Activated naive CD8-positive, alpha-beta T cell treated with anti-CD3 and anti-CD28 coated beads, Interleukin-2, amount 10 ng/mL, durations not matched to agents 7 days and 5 days (primary cell): ENCODE measurements at regions not wholly inside any gene's neighbourhood (a gene's known extent, or its start where the extent isn't known, plus 50 kb on each side); places are given as distances from the start of the nearest gene placed in this dataset.

ENCODE experiments used
- ATAC-seq: fragments of 150-1000 bp; cut with Tn5 transposase; one replicate; pipeline ENCODE4 v1.10.0; 2021; ENCODE audit warnings: low read depth, moderate library complexity
- POLR2A ChIA-PET: fragments of 350-600 bp; sonication (Branson Sonifier 250); formaldehyde crosslinking; loops from one replicate; lab custom pipeline; 2021; ENCODE audit warnings: antibody characterized with exemption; lab: Charles Lee
- DNase-seq: peaks from one replicate; pipeline ENCODE4 v3.0.0; 2021
- H3K27ac Mint-ChIP-seq: one replicate; pipeline ENCODE4 v1.8.0; 2022; ENCODE audit warnings: mild to moderate bottlenecking, mixed read lengths
- H3K27me3 Mint-ChIP-seq: one replicate; pipeline ENCODE4 v1.8.0; 2022; ENCODE audit warnings: mild to moderate bottlenecking, moderate library complexity, mixed read lengths
- H3K36me3 Mint-ChIP-seq: one replicate; pipeline ENCODE4 v1.8.0; 2021; ENCODE audit warnings: mild to moderate bottlenecking, mixed read lengths
- H3K4me1 Mint-ChIP-seq: one replicate; pipeline ENCODE4 v1.8.0; 2021; ENCODE audit warnings: mixed read lengths
- H3K4me3 Mint-ChIP-seq: one replicate; pipeline ENCODE4 v1.8.0; 2022; ENCODE audit warnings: mild to moderate bottlenecking, moderate library complexity, mixed read lengths
- H3K9me3 Mint-ChIP-seq: one replicate; pipeline ENCODE4 v1.8.0; 2021; ENCODE audit warnings: mixed read lengths

DNA sequence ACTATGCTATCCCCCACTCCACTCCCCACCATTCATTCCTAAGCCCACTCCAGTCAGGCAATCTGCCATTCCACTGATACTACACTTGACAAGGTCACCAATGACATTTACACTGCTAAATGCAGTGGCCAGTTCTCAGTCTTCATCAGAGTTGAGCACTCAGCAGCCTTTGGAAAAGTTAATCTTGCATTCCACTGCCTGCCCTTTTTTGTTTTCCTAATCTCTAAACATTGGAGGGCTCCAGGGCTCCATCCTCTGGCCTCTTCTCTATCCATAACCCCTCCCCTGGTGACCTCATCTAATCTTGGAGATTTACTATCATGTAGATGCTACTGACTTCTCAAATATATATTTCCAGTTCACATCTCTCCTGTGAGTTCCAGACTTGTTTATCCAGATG is 70.9 kb upstream of the S1PR1 start:
- no peak overlapping the region for H3K4me3 Mint-ChIP-seq
- H3K27me3 Mint-ChIP-seq: no peaks in the 10 kb centered on the region
- DNase-seq (no peak), ATAC-seq (no peak)
- H3K9me3 Mint-ChIP-seq: peaks cover 3% of the 10 kb centered on the region
- peaks cover 12% of the 10 kb centered on the region for H3K4me1 Mint-ChIP-seq
- POLR2A ChIA-PET: no interaction called here
- no peak overlapping the region for H3K27ac Mint-ChIP-seq
- H3K36me3 Mint-ChIP-seq: peaks cover 8% of the 10 kb centered on the region

GRCh38 chr1:101165532-101165931 is 71.3 kb upstream of the S1PR1 start:
- Mint-ChIP-seq H3K27me3 (no peaks in the 10 kb centered on the region), H3K4me3 (no peak overlapping the region), H3K9me3 (peaks cover 6% of the 10 kb centered on the region), H3K4me1 (peaks cover 12% of the 10 kb centered on the region), H3K36me3 (peaks cover 12% of the 10 kb centered on the region), H3K27ac (no peak overlapping the region)
- no peak for DNase-seq
- POLR2A ChIA-PET: no interaction called here
- no peak for ATAC-seq

DNA sequence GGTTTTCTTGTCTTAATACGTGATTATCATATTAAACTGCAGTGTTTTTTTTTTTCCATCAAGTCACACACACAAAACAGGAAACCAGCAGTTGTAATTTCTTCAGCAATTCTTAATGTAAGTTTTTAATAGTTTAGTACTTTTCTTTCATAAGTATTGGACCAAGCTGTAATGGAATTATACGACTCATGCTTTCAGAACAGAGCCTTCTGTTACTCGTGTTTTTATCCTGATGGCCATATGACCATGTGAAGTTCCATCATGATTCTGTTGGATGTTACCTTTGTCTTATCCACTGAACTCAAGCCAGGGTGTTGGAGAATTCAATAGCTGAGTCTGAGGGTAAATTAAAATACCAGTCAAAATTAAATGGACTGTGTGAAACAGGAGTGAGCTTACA is 72.0 kb upstream of the S1PR1 start:
- POLR2A ChIA-PET: interaction anchor here (0.7 kb wide), 1 partner anchor 12 kb away, joined by 3 read pairs; no protein-coding TSS in a partner anchor
- no peak overlapping the region for H3K4me3 Mint-ChIP-seq
- H3K27ac Mint-ChIP-seq: no peak overlapping the region
- H3K4me1 Mint-ChIP-seq: peaks cover 12% of the 10 kb centered on the region
- ATAC-seq (no peak), DNase-seq (no peak)
- peaks cover 6% of the 10 kb centered on the region for H3K9me3 Mint-ChIP-seq
- H3K27me3 Mint-ChIP-seq: peaks cover 2% of the 10 kb centered on the region
- peaks cover 12% of the 10 kb centered on the region for H3K36me3 Mint-ChIP-seq

DNA sequence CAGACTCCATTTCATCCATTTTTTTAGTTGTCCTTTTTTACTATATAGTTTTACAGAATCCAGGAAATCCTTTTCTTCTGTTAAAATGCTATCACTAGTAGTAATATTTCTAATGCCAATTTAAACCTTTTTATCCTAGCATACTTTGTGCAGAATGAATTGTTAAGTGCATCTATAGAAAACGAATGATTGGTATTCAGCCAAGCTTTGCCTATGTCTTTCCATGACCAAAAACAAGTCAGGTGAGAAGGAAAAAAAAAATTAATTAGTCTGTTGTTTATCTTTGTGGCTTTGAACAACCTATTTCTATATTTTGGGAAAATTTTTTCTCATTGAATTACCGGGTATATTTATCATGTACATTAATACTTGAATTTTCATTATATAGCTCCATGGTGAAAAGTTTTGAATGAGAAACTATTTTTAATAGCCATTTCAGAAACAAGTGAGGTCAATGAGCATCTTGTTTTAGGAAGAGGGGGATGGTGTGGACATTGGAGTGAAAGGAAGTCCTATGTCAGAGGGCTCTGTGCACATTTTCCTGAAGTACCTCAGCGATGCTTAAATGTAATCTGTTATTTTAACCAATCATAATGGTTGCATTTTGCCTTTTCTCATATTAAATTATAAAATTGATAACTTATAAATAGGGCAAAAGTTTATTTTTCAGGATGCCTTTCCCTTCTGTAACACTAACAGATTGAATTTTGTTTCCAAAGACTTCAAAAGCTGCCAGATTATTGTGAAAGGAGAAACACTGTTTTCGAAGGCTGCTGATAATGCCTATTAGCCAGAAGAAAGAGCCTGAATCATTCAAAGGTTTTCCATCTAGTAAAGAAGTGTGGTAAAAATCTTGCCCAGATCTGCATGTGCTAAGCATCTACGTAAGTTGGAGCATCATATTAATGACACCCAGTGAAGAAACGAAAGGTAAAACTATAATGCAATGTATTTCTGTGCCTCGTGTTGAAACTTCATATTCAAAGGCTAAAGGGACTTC is 73.8 kb upstream of the S1PR1 start:
- H3K4me3 Mint-ChIP-seq: no peak overlapping the region
- POLR2A ChIA-PET: no interaction called here
- no peak for ATAC-seq
- no peak for DNase-seq
- peaks cover 10% of the 10 kb centered on the region for H3K9me3 Mint-ChIP-seq
- no peak overlapping the region for H3K27ac Mint-ChIP-seq
- H3K36me3 Mint-ChIP-seq: peaks cover 18% of the 10 kb centered on the region
- H3K27me3 Mint-ChIP-seq: peaks cover 2% of the 10 kb centered on the region
- peaks cover 13% of the 10 kb centered on the region for H3K4me1 Mint-ChIP-seq

DNA sequence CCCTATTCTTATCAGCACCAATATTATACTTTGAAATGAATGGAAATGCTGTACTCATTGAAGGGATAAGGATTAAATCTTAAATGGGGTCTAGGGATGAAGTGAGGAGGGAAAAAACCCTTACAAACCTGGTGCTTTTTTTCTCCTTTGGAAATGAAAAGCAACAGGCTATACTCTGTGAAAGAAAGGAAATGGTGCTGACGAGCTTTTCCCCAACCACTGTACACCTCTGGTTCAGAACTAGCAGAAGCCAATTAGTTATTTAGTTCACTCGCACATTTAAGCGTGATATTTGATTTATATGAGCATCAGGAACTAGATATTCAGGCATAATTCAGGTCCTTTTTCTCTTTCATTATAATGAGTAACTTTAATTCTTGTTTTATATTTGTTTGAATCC is 74.5 kb upstream of the S1PR1 start:
- ATAC-seq: no peak

DNA sequence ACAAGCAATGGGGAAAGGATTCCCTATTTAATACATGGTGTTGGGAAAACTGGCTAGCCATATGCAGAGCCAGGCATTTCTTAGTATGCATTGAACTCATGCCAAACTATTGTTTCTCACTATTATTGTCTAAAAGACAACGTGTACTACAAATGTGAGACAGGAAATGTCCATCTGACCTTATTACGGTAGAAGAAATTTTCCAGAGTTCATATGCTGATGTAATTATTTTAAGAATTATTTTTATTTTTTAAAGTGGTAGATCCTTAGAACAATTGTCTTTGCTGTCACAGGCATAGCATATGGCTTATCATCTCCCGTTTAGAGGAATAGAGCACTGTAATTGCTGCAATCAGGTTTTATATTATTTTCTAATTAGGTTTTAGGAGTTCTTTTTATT is 75.2 kb upstream of the S1PR1 start:
- no peak for ATAC-seq
- H3K36me3 Mint-ChIP-seq: peaks cover 18% of the 10 kb centered on the region
- H3K4me3 Mint-ChIP-seq: no peak overlapping the region
- H3K9me3 Mint-ChIP-seq: peaks cover 10% of the 10 kb centered on the region
- H3K27ac Mint-ChIP-seq: no peak overlapping the region
- POLR2A ChIA-PET: no interaction called here
- H3K4me1 Mint-ChIP-seq: peaks cover 6% of the 10 kb centered on the region
- DNase-seq: no peak
- H3K27me3 Mint-ChIP-seq: peaks cover 2% of the 10 kb centered on the region

More for the DNA sequence above, 74.5 kb upstream of the S1PR1 start:
- H3K4me3 Mint-ChIP-seq: no peak overlapping the region
- peaks cover 10% of the 10 kb centered on the region for H3K9me3 Mint-ChIP-seq
- peaks cover 9% of the 10 kb centered on the region for H3K4me1 Mint-ChIP-seq
- H3K27me3 Mint-ChIP-seq: peaks cover 2% of the 10 kb centered on the region
- POLR2A ChIA-PET: no interaction called here
- no peak overlapping the region for H3K27ac Mint-ChIP-seq
- peaks cover 18% of the 10 kb centered on the region for H3K36me3 Mint-ChIP-seq
- DNase-seq: no peak

- no peak for ATAC-seq
- H3K4me3 Mint-ChIP-seq: no peak overlapping the region
- peaks cover 10% of the 10 kb centered on the region for H3K9me3 Mint-ChIP-seq
- peaks cover 2% of the 10 kb centered on the region for H3K27me3 Mint-ChIP-seq
- H3K4me1 Mint-ChIP-seq: peaks cover 10% of the 10 kb centered on the region
- no peak overlapping the region for H3K27ac Mint-ChIP-seq
- POLR2A ChIA-PET: no interaction called here
- H3K36me3 Mint-ChIP-seq: peaks cover 16% of the 10 kb centered on the region
- no peak for DNase-seq
Measured at GRCh38 chr1:101158424-101158823, 78.4 kb upstream of the S1PR1 start.

GRCh38 chr1:101154547-101154946 is 82.3 kb upstream of the S1PR1 start:
- peaks cover 8% of the 10 kb centered on the region for H3K36me3 Mint-ChIP-seq
- H3K27ac Mint-ChIP-seq: no peak overlapping the region

GRCh38 chr1:101153692-101154091 is 83.1 kb upstream of the S1PR1 start:
- Mint-ChIP-seq H3K27me3 (no peaks in the 10 kb centered on the region), H3K9me3 (no peaks in the 10 kb centered on the region), H3K27ac (no peak overlapping the region), H3K4me3 (no peak overlapping the region), H3K4me1 (peaks cover 16% of the 10 kb centered on the region), H3K36me3 (peaks cover 4% of the 10 kb centered on the region)
- ATAC-seq (no peak), DNase-seq (no peak)
- POLR2A ChIA-PET: no interaction called here

More at GRCh38 chr1:101154547-101154946, 82.3 kb upstream of the S1PR1 start:
- Mint-ChIP-seq H3K27me3 (no peaks in the 10 kb centered on the region), H3K4me3 (no peak overlapping the region), H3K4me1 (peaks cover 15% of the 10 kb centered on the region), H3K9me3 (peaks cover 2% of the 10 kb centered on the region)
- POLR2A ChIA-PET: no interaction called here
- ATAC-seq: no peak
- DNase-seq: no peak

GRCh38 chr1:101152633-101153032 is 84.2 kb upstream of the S1PR1 start:
- Mint-ChIP-seq H3K36me3 (peaks cover 4% of the 10 kb centered on the region), H3K27ac (no peak overlapping the region), H3K27me3 (no peaks in the 10 kb centered on the region), H3K4me1 (peaks cover 15% of the 10 kb centered on the region), H3K4me3 (no peak overlapping the region), H3K9me3 (no peaks in the 10 kb centered on the region)
- POLR2A ChIA-PET: no interaction called here
- DNase-seq (no peak), ATAC-seq (no peak)

GRCh38 chr1:101151286-101151685 is 85.5 kb upstream of the S1PR1 start:
- Mint-ChIP-seq H3K27ac (no peak overlapping the region), H3K4me1 (peaks cover 15% of the 10 kb centered on the region), H3K9me3 (peaks cover 1% of the 10 kb centered on the region), H3K36me3 (peaks cover 4% of the 10 kb centered on the region), H3K4me3 (no peak overlapping the region), H3K27me3 (no peaks in the 10 kb centered on the region)
- DNase-seq (no peak), ATAC-seq (no peak)
- POLR2A ChIA-PET: no interaction called here

- H3K36me3 Mint-ChIP-seq: peaks cover 4% of the 10 kb centered on the region
- peaks cover 15% of the 10 kb centered on the region for H3K4me1 Mint-ChIP-seq
- H3K27me3 Mint-ChIP-seq: no peaks in the 10 kb centered on the region
- no peak overlapping the region for H3K4me3 Mint-ChIP-seq
- H3K27ac Mint-ChIP-seq: no peak overlapping the region
- ATAC-seq (no peak), DNase-seq (no peak)
- POLR2A ChIA-PET: no interaction called here
- peaks cover 4% of the 10 kb centered on the region for H3K9me3 Mint-ChIP-seq
Measured at GRCh38 chr1:101150670-101151069, 86.1 kb upstream of the S1PR1 start.

DNA sequence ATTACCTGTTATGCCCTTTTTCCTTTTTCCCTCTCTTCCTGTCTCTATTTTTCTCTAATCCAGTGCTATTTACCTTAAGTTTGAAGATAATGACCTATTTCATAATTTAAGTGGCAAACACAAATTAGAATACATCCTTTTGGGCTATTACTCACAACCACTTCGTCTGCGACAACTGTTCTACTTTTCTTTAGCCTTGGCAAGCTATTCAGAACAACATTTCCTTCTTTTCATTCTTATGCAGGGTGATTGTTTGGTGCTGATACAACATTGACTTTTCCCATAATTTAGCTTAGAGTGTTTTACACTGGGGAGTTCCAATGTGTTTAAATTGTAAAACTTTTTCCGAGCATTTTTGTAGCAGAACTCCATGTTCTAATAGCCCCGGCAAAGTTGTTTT is 86.6 kb upstream of the S1PR1 start:
- ATAC-seq (no peak), DNase-seq (no peak)
- peaks cover 4% of the 10 kb centered on the region for H3K36me3 Mint-ChIP-seq
- no peaks in the 10 kb centered on the region for H3K27me3 Mint-ChIP-seq
- H3K4me1 Mint-ChIP-seq: peaks cover 15% of the 10 kb centered on the region
- H3K9me3 Mint-ChIP-seq: peaks cover 4% of the 10 kb centered on the region
- H3K27ac Mint-ChIP-seq: no peak overlapping the region
- no peak overlapping the region for H3K4me3 Mint-ChIP-seq
- POLR2A ChIA-PET: no interaction called here

DNA sequence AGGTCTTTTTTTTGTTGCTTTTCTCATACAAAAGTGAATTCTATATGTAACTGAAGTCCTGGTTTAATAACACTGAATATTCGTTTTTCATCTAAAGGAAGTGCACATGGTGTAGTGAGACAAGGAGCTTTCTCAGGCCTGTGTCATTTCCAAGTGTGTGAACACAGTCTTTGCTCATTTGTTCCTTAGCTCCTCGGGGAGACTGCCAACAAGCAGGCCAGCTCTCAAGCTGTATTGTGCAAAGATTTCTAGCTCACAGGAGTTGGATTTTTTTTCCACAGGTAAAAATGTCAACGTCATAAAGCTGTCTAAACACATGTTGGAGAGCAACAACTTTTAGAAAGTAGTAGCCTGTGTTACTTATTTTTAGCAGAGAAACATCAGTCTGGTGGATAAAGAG is 87.8 kb upstream of the S1PR1 start:
- no peak for DNase-seq
- H3K27ac Mint-ChIP-seq: no peak overlapping the region

More for the DNA sequence above, 87.8 kb upstream of the S1PR1 start:
- H3K9me3 Mint-ChIP-seq: peaks cover 4% of the 10 kb centered on the region
- H3K4me1 Mint-ChIP-seq: peaks cover 14% of the 10 kb centered on the region
- peaks cover 4% of the 10 kb centered on the region for H3K36me3 Mint-ChIP-seq
- H3K4me3 Mint-ChIP-seq: no peak overlapping the region
- POLR2A ChIA-PET: interaction anchor here (0.6 kb wide), 1 partner anchor 85 kb away, joined by 3 read pairs; no protein-coding TSS in a partner anchor
- no peaks in the 10 kb centered on the region for H3K27me3 Mint-ChIP-seq
- no peak for ATAC-seq
